Middle frontal gyrus (tissue), 1 donor: ENCODE measurements at regions not wholly inside any gene's neighbourhood (a gene's known extent, or its start where the extent isn't known, plus 50 kb on each side); places are given as distances from the start of the nearest gene placed in this dataset.

Experiments
- DNase-seq: peaks from one replicate; pipeline ENCODE4 v3.0.0-alpha.2; 2015; ENCODE audit warnings: low spot score; ENCODE audit errors: extremely low spot score

- DNase-seq: no peak
Measured at GRCh38 chr18:8458546-8459215, 150.6 kb upstream of the RAB12 start.

DNA sequence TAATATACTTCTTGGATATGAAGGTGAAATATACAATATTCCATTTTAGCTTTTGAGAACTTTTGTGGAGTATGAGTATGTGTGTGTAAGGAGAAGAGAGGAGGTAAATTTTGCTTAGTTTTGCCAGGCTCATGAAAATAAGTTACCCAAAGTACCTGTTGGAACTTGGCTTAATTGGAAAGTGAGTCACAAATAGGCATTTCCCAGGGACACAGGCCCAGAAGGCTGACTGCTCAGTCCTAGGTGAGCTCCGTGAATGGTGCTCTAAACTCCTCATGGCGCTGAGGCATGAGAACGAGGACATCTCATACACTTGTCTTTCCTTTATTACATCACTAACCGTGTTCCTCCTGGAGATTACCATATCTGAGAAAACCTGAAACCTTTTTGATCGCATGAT lies 148.5 kb upstream of the RAB12 start:
- no peak for DNase-seq

- DNase-seq: no peak
Measured at GRCh38 chr18:8461544-8461943, 147.7 kb upstream of the RAB12 start.

GRCh38 chr18:8462651-8463185 lies 146.5 kb upstream of the RAB12 start:
- DNase-seq: no peak

DNA sequence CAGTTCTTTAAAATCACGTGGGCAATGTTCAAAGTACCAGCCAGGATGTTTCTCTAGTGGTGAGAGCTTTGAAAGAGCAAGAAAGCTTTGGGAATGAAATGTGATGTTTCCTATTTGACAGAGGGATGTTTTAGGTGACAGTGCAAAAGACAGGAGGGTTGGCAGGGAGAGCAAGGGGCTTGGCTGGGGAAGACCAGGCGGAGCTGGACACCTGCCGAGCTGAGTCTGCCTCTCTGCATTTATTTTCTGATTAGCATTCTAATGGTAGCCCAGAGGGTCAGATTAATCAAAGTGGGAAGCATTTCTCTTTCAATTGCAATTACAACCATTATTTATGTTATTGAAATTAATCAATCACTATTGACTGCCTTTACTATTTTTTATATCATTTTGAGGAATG lies 145.4 kb upstream of the RAB12 start:
- no peak for DNase-seq

GRCh38 chr18:8468191-8468590 lies 141.0 kb upstream of the RAB12 start:
- DNase-seq: no peak

DNA sequence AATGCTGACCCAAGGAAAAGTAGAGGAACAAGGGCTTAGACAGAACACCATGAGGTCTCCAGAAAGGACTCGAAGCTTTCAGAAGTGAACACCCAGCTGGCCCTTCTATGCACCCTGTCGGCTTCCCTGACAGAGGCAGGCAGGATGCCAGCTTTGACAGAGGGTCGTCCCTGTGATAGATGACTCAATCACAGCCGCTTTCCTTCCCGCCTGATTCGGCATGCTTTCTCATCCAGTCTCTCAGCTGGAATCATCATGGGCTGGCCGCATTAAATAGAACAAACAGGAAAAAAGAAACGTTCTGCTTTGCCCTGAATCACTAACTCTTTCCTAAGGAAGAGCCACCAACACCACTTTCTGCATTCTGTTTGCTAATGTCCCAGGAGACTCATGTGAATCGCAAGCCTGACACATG lies 140.3 kb upstream of the RAB12 start:
- no peak for DNase-seq

- no peak for DNase-seq
Measured at GRCh38 chr18:8469544-8470130, 139.6 kb upstream of the RAB12 start.

DNA sequence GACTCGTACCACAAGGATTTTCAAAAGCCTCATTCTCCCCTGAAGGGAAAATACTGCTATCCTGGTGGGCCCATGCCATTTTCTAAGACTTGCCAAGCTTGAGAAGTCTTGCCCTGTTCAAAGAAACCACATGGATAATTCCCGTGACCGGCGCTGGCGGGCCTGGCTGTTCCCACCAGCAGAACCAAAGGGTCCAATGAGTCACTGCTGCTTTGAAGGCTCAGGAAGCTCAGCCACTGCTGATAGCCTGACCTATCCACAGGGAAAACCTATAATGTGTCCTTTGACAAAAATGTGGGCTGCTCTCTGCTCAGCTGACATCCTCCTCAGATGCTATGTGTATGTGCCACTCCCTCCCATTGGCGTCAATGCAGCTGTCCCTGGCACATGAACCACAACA lies 137.9 kb upstream of the RAB12 start:
- DNase-seq: no peak

DNA sequence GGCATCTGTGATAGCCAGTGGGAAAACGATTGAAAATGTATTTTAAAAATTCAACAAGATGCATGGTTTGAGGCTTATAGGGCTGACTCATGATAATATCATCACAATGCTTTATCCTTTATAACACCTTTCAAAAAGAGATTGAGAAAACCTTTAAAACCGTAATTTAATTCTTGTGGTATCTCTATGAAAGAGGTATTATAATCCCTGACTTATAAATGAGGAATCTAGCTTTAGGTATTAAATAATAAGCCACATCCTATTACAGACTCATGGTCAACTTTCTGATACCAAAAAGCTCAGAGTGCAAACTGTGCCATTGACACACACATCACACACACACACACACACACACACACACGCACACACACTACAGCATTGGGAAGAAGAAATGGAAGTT lies 134.6 kb upstream of the RAB12 start:
- DNase-seq: no peak

DNA sequence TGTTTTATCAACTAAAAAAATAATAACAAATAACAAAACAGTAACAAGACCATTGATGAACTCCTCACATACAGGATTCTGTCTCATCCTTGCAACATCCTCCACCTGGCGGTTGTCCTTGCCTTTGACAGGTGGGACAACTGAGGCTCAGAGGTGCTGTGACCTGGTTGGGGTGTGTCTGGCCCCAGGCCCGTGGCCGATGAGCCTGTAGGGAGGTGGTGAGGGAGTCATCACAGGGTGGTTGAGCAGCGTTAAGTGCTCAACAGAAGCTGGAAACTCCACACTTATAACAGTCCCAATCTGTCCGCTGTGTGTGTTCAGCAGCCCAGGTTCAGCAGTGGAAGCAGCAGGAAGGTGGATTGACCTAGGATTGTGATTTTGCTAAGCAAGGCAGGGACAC lies 131.6 kb upstream of the RAB12 start:
- DNase-seq: no peak

DNA sequence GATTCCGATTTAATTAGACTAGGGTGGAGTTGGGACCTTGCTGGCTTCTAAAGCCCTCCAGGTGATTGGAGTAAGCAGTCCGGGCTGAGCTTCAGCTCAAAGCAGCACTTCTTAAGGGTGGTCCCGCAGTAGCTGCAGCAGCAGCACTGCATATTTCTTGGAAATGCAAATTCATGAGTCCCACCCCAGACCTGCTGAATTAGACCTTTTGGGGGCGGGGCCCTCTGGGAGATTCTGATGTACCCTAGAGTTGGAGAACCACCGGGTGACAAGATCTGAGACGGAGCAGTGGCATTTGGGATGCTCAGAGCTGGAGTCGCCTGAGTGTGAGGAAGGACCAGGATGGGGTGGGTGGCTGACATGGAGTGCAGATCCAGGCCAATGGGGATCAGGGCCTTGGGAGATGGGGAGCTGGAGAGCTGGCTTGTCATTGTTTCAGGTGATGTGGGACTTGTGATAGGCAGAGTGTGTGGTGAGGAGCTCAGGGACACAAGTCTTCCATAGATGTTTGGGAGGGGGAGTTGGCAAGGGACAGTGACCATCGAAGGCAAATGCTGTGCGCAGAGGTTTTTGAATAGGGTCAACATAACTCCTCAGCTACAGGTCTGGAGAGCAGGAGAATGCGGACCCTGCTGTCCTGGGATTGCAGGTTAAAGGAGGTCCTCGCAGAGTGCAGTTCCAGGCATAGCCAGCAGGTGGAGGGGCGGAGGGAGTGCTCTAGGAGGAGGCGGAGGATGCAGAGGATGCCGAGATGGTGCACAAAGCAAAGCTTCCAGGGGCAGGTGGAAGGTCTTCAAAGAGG lies 130.9 kb upstream of the RAB12 start:
- no peak for DNase-seq

DNA sequence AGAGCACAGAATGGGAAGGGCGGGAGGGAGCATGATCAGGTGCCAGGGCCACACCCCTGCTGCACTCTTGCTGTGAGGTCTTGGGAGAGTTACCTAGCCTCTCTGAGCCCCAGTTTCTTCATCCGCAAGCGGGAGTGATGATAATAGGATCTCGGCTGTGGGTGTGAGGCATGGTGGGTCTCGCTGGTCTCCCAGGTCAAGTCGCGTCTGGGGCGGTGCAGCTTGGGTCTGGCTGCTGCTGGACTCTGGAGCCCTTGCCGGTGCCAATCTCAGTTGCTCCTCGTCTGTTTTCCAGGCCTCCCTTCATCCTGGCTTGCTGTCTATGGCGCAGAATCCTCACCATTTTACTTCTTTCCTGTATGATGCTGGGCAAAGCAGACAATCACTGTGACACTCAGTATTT lies 130.3 kb upstream of the RAB12 start:
- no peak for DNase-seq

GRCh38 chr18:8479789-8480188 lies 129.4 kb upstream of the RAB12 start:
- DNase-seq: no peak

- DNase-seq: peak; percentile 66
Measured at GRCh38 chr18:8480506-8481328, 128.5 kb upstream of the RAB12 start.

DNA sequence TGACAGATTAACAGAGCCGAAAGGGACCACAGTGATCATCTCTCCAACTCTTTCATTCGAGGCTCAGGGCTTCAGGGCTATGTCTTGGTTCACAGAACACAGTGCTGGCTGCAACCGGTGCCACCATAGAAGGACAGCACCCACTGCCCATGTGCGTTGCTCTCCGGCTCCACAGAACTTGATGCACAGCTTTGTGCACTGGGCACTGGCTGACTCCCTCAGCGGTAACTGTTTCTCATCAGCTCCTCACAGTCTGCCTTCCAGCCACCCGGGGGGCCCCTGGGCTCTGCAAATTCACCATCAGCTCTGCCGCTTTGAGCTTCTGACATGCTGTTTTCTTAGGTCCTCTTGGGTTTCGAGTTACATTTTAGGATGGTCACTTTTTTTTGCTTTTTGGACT lies 124.3 kb upstream of the RAB12 start:
- DNase-seq: no peak

- no peak for DNase-seq
Measured at GRCh38 chr18:8489761-8490160, 119.5 kb upstream of the RAB12 start.

GRCh38 chr18:8491516-8491915 lies 117.7 kb upstream of the RAB12 start:
- DNase-seq: no peak

DNA sequence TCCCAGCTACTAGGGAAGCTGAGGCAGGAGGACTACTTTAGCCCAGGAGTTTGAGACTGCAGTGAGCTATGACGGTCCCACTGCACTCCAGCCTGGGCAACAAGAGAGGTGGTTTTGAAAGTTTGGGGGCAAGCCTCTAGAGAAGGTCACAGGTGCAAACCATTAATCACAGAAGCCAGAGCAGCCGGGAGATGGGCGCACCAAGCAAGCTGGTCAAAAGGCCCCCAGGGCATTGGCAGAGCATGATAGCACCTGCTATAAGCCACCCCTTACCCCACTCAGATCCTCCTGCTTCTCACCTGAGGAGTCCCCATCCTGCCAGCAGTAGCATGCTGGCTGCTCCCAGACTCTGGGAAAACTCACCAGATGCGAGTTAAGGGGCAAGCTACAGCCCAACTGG lies 116.1 kb upstream of the RAB12 start:
- DNase-seq: no peak

DNA sequence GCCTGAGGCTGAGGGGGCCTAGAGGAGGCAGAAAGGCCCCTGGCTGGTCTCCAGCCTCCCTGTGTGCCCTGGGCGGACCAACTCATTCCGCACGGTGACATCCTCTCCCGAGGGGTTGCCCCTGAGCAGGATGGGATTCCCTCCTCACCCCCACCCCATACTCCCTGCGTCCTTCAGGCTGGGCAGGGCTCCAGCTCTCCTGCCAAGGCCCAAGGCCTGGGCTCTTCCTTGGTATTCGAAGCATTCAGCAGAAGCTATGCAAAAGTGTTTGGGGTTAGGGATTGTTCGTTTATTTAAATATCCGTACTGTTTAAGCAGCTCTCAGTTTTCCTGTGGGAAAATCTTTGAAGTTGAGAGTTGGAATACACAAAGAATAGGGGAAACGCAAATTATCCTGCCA lies 113.1 kb upstream of the RAB12 start:
- no peak for DNase-seq

GRCh38 chr18:8498905-8499304 lies 110.3 kb upstream of the RAB12 start:
- no peak for DNase-seq
